HCT116 (cell line): ENCODE measurements at regions not wholly inside any gene's neighbourhood (a gene's known extent, or its start where the extent isn't known, plus 50 kb on each side); places are given as distances from the start of the nearest gene placed in this dataset.

Experiments
- ATAC-seq: fragments of 200-7000 bp; cut with Tn5 transposase; 2 replicates; pipeline ENCODE4 v1.9.1; 2020; ENCODE audit warnings: mild to moderate bottlenecking, moderate library complexity
- BruUV-seq: library from RNA; stranded (reverse); fragments of 400-500 nt; replicated peaks from 2 replicates; lab custom pipeline; 2021; lab: Mats Ljungman, UMichigan
- CTCF ChIA-PET: fragments of 300-600 bp; sonication (Branson Sonifier 250); formaldehyde crosslinking; loops from one replicate; lab custom pipeline; 2021; ENCODE audit warnings: antibody characterized with exemption; lab: Charles Lee
- POLR2A ChIA-PET: fragments of 300-600, 350-600 bp; sonication (Branson Sonifier 250); formaldehyde crosslinking; loops from one replicate; lab custom pipeline; 2021; ENCODE audit warnings: antibody characterized with exemption; lab: Charles Lee
- RAD21 ChIA-PET, 2 experiments: fragments of 300-600 bp; sonication (Branson Sonifier 250); formaldehyde crosslinking; loops; one replicate each; lab custom pipeline; 2023; ENCODE audit warnings: low total read pairs in 2 of 2; ENCODE audit not compliant: uncharacterized antibody in 2 of 2, unreplicated experiment in 2 of 2, low non-redundant PET in 1 of 2; lab: Charles Lee
- DNase-seq: peaks from one replicate; pipeline ENCODE4 v3.0.0-alpha.2; 2010; ENCODE audit warnings: low read depth, low spot score
- H2AFZ ChIP-seq: fragments of 200-600 bp; shearing (Covaris generic), sonication (generic); 2 replicates; pipeline ENCODE4 v1.6.1; 2017; ENCODE audit warnings: low read depth, mixed run types, mixed read lengths, antibody characterized with exemption, low read length; ENCODE audit not compliant: poor library complexity, severe bottlenecking
- H3K27ac ChIP-seq: 2 replicates; pipeline ENCODE4 v1.5.1; 2012; ENCODE audit warnings: low read depth, low read length
- H3K27me3 ChIP-seq: fragments of 200-600 bp; sonication (generic); 2 replicates; pipeline ENCODE4 v1.6.1; 2016; ENCODE audit warnings: mixed run types, low read length, mixed read lengths; ENCODE audit not compliant: insufficient read depth
- H3K36me3 ChIP-seq, 2 experiments: fragments of 200-500 bp in 1 of 2; fragments of 200-600 bp in 1 of 2; sonication (Bioruptor generic) in 1 of 2; sonication (generic) in 1 of 2; 2 replicates each; pipeline versions ENCODE4 v1.5.1 to v1.6.1; 2014 to 2016; ENCODE audit warnings: low read length in 2 of 2, inconsistent platforms in 1 of 2, mixed read lengths in 1 of 2, mixed run types in 1 of 2; ENCODE audit not compliant: insufficient read depth in 2 of 2, control insufficient read depth in 1 of 2
- H3K4me1 ChIP-seq, 2 experiments: fragments of 200-600 bp in 1 of 2; sonication (generic) in 1 of 2; 2 replicates each; pipeline versions ENCODE4 v1.5.1 to v1.6.1; 2012 to 2017; ENCODE audit warnings: low read length in 2 of 2, inconsistent platforms in 1 of 2, mild to moderate bottlenecking in 1 of 2, mixed read lengths in 1 of 2, mixed run types in 1 of 2, moderate library complexity in 1 of 2; ENCODE audit not compliant: insufficient read depth in 2 of 2, control insufficient read depth in 1 of 2
- H3K4me2 ChIP-seq: fragments of 200-600 bp; sonication (generic); 2 replicates; pipeline ENCODE4 v1.6.1; 2017; ENCODE audit warnings: mixed run types, low read length, mixed read lengths
- H3K4me3 ChIP-seq, 2 experiments: fragments of 200-600 bp in 1 of 2; sonication (generic) in 1 of 2; replicated peaks in 1 of 2; 2 replicates each; pipeline ENCODE4 v1.5.1; 2011 to 2016; ENCODE audit warnings: low read length in 2 of 2, control low read depth in 1 of 2, low read depth in 1 of 2, mild to moderate bottlenecking in 1 of 2, mixed read lengths in 1 of 2, mixed run types in 1 of 2
- H3K79me2 ChIP-seq: fragments of 200-600 bp; sonication (generic); 2 replicates; pipeline ENCODE4 v1.6.1; 2017; ENCODE audit warnings: mild to moderate bottlenecking, mixed run types, low read length, moderate library complexity, mixed read lengths; ENCODE audit not compliant: insufficient read depth
- H3K9ac ChIP-seq: fragments of 200-600 bp; sonication (generic); 2 replicates; pipeline ENCODE4 v1.6.1; 2016; ENCODE audit warnings: low read length, mixed read lengths
- H3K9me2 ChIP-seq: fragments of 200-600 bp; sonication (generic), shearing (Covaris generic); 2 replicates; pipeline ENCODE4 v1.6.1; 2017; ENCODE audit warnings: mixed run types, mild to moderate bottlenecking, moderate library complexity; ENCODE audit not compliant: insufficient read depth
- H3K9me3 ChIP-seq, 2 experiments: fragments of 200-500 bp in 1 of 2; fragments of 200-600 bp in 1 of 2; sonication (Bioruptor generic) in 1 of 2; sonication (generic) in 1 of 2; 2 replicates each; pipeline ENCODE4 v1.6.1; 2014 to 2017; ENCODE audit warnings: low read length in 2 of 2, mixed read lengths in 2 of 2, inconsistent platforms in 1 of 2, low read depth in 1 of 2, mild to moderate bottlenecking in 1 of 2, mixed run types in 1 of 2, moderate library complexity in 1 of 2; ENCODE audit not compliant: control insufficient read depth in 1 of 2, insufficient read depth in 1 of 2
- H4K20me1 ChIP-seq: fragments of 200-600 bp; sonication (generic), shearing (Covaris generic); 2 replicates; pipeline ENCODE4 v1.6.1; 2017; ENCODE audit warnings: mixed run types, mild to moderate bottlenecking, moderate library complexity; ENCODE audit not compliant: insufficient read depth
- CBX3 ChIP-seq: IDR thresholded peaks from 2 replicates; pipeline ENCODE4 v1.6.1; 2012; ENCODE audit warnings: low read depth
- CEBPB ChIP-seq: IDR thresholded peaks from 2 replicates; pipeline ENCODE4 v1.6.1; 2012; ENCODE audit warnings: low read depth
- EGR1 ChIP-seq: IDR thresholded peaks from 2 replicates; pipeline ENCODE4 v1.6.1; 2012; ENCODE audit warnings: low read depth
- ELF1 ChIP-seq: IDR thresholded peaks from 2 replicates; pipeline ENCODE4 v1.6.1; 2012; ENCODE audit warnings: low read depth, borderline replicate concordance
- EZH2 ChIP-seq: fragments of 200-600 bp; sonication (generic); IDR thresholded peaks from 2 replicates; pipeline ENCODE4 v1.6.1; 2017; ENCODE audit warnings: antibody characterized with exemption, mixed run types
- EZH2phosphoT487 ChIP-seq: fragments of 200-600 bp; IDR thresholded peaks from 2 replicates; pipeline ENCODE4 v1.6.1; 2018; ENCODE audit warnings: antibody characterized with exemption, borderline replicate concordance
- FOSL1 ChIP-seq: IDR thresholded peaks from 2 replicates; pipeline ENCODE4 v1.6.1; 2012; ENCODE audit warnings: low read depth
- POLR2A ChIP-seq: IDR thresholded peaks from 2 replicates; pipeline ENCODE4 v1.7.0; 2011; ENCODE audit warnings: borderline replicate concordance; ENCODE audit not compliant: insufficient read depth, insufficient read length; ENCODE audit errors: extremely low read depth
- RAD21 ChIP-seq: IDR thresholded peaks from 2 replicates; pipeline ENCODE4 v1.6.1; 2012; ENCODE audit warnings: low read depth, mild to moderate bottlenecking
- SIN3A ChIP-seq: IDR thresholded peaks from 2 replicates; pipeline ENCODE4 v1.6.1; 2012; ENCODE audit warnings: low read depth
- SP1 ChIP-seq: IDR thresholded peaks from 2 replicates; pipeline ENCODE4 v1.6.1; 2012; ENCODE audit warnings: low read depth
- SRF ChIP-seq: IDR thresholded peaks from 2 replicates; pipeline ENCODE4 v1.6.1; 2012; ENCODE audit warnings: low read depth
- TCF7L2 ChIP-seq: IDR thresholded peaks from 2 replicates; pipeline ENCODE4 v1.7.0; 2011; ENCODE audit warnings: borderline replicate concordance, inconsistent platforms; ENCODE audit not compliant: insufficient read depth, insufficient read length; ENCODE audit errors: extremely low read depth
- ZFX ChIP-seq: fragments of 450-650 bp; IDR thresholded peaks from 2 replicates; pipeline ENCODE4 v1.6.1; 2017
- ZNF274 ChIP-seq: fragments of 200-500 bp; sonication (Bioruptor generic); IDR thresholded peaks from 2 replicates; pipeline ENCODE4 v1.6.1; 2014; ENCODE audit warnings: mild to moderate bottlenecking, low read depth, low read length, inconsistent platforms
- intact Hi-C: fragments of 100-400 bp; cut with micrococcal nuclease; formaldehyde crosslinking; loops from 2 replicates; pipeline ENCODE4 v1.10.0; 2022
- TF ChIP-seq, protein P1 (sequence below): IDR thresholded peaks from 2 replicates; pipeline ENCODE4 v1.6.1; 2012
- TF ChIP-seq, protein P2 (sequence below): IDR thresholded peaks from 2 replicates; pipeline ENCODE4 v1.6.1; 2012
- TF ChIP-seq, protein P3 (sequence below): IDR thresholded peaks from 2 replicates; pipeline ENCODE4 v1.6.1; 2011; ENCODE audit warnings: mild to moderate bottlenecking, low read length, moderate library complexity; ENCODE audit not compliant: insufficient replicate concordance; ENCODE audit errors: extremely low read depth
- TF ChIP-seq, protein P4 (sequence below), 3 experiments: fragments of 200-600 bp in 1 of 3; sonication (generic) in 1 of 3; IDR thresholded peaks in 2 of 3; conservative IDR thresholded peaks in 1 of 3; 2 replicates each; pipeline ENCODE4 v1.5.1; 2012 to 2017; ENCODE audit warnings: low read depth in 2 of 3, low read length in 2 of 3, antibody characterized with exemption in 1 of 3, borderline replicate concordance in 1 of 3, control low read depth in 1 of 3, mild to moderate bottlenecking in 1 of 3, mixed read lengths in 1 of 3, mixed run types in 1 of 3, moderate library complexity in 1 of 3; ENCODE audit not compliant: insufficient read depth in 1 of 3

DNA sequence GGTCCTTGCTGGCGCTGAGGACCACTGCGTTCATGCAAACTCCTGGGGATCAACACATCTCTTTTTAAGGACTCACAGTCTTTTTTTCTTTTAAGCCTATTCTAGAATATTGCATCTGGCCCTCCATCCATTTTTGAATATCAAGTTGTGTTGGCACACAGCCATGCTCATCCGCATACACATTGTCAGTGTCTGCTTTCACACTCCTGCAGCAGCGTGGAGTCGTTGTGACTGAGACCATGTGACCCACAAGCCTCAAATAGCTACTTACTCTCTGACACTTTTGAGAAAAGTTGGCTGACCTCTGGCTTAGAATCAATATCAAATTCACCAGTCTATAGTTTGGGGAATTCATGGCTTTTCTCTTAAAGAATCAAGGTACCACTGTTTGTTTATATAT is 191.8 kb upstream of the S100G start:
- DNase-seq (no peak), ATAC-seq (no peak)
- Histone ChIP-seq H3K27ac (no peak overlapping the region), H3K4me2 (no peak overlapping the region), H3K36me3 (no peaks in the 10 kb centered on the region), H3K27me3 (no peaks in the 10 kb centered on the region), H3K9me2 (no peaks in the 10 kb centered on the region), H3K9me3 (no peaks in the 10 kb centered on the region), H2AFZ (no peak overlapping the region), H3K9ac (no peak overlapping the region), H4K20me1 (no peaks in the 10 kb centered on the region), H3K79me2 (no peaks in the 10 kb centered on the region), H3K4me3 (no peak overlapping the region), H3K4me1 (no peaks in the 10 kb centered on the region)
- intact Hi-C loops: no loop called here
- CTCF ChIA-PET: no interaction called here
- RAD21 ChIA-PET: no interaction called here
- POLR2A ChIA-PET: no interaction called here
- BruUV-seq: no TSS peak
- TF ChIP-seq, protein P1, sequence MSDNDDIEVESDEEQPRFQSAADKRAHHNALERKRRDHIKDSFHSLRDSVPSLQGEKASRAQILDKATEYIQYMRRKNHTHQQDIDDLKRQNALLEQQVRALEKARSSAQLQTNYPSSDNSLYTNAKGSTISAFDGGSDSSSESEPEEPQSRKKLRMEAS: no peak
- TF ChIP-seq POLR2A (no peak), SIN3A (no peak), ZNF274 (no peak), EGR1 (no peak), SRF (no peak), TCF7L2 (no peak), SP1 (no peak), EZH2phosphoT487 (no peak), RAD21 (no peak), FOSL1 (no peak), ELF1 (no peak), CEBPB (no peak)
- TF ChIP-seq, protein P2, sequence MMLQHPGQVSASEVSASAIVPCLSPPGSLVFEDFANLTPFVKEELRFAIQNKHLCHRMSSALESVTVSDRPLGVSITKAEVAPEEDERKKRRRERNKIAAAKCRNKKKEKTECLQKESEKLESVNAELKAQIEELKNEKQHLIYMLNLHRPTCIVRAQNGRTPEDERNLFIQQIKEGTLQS: no peak

DNA sequence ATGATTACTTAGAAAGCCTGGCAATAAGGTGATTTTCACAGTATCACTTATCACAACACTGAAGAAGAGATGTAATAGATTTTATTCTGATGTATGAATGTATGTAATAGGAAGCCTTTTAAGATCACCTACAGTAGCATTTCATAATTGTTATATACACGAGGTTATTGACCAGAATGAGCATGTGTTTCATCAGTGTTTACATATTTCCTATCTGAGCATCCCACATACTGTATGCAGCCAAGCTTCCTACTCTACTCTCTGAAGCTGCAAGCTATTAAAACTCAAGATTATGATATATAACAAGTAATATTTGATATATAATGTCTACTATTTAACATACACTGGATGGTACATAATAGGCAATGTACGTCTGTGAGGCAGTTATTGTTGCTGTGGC is 190.9 kb upstream of the S100G start:
- Histone ChIP-seq H3K4me1 (no peaks in the 10 kb centered on the region), H3K9ac (no peak overlapping the region), H2AFZ (no peak overlapping the region), H3K9me2 (no peaks in the 10 kb centered on the region), H3K4me3 (no peak overlapping the region), H3K9me3 (no peaks in the 10 kb centered on the region), H3K27me3 (no peaks in the 10 kb centered on the region), H3K79me2 (no peaks in the 10 kb centered on the region), H3K4me2 (no peak overlapping the region), H3K27ac (no peak overlapping the region), H3K36me3 (no peaks in the 10 kb centered on the region), H4K20me1 (no peaks in the 10 kb centered on the region)
- no peak for DNase-seq
- intact Hi-C loops: no loop called here
- ChIA-PET POLR2A (no interaction called here), CTCF (no interaction called here), RAD21 (no interaction called here)
- no peak for ATAC-seq
- TF ChIP-seq CBX3 (no peak), CEBPB (no peak), TCF7L2 (no peak), ZFX (no peak), SIN3A (no peak), EZH2 (no peak), EZH2phosphoT487 (no peak), FOSL1 (no peak)
- TF ChIP-seq, protein P3, sequence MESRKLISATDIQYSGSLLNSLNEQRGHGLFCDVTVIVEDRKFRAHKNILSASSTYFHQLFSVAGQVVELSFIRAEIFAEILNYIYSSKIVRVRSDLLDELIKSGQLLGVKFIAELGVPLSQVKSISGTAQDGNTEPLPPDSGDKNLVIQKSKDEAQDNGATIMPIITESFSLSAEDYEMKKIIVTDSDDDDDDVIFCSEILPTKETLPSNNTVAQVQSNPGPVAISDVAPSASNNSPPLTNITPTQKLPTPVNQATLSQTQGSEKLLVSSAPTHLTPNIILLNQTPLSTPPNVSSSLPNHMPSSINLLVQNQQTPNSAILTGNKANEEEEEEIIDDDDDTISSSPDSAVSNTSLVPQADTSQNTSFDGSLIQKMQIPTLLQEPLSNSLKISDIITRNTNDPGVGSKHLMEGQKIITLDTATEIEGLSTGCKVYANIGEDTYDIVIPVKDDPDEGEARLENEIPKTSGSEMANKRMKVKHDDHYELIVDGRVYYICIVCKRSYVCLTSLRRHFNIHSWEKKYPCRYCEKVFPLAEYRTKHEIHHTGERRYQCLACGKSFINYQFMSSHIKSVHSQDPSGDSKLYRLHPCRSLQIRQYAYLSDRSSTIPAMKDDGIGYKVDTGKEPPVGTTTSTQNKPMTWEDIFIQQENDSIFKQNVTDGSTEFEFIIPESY: no peak
- TF ChIP-seq, protein P2: no peak
- TF ChIP-seq, protein P4, sequence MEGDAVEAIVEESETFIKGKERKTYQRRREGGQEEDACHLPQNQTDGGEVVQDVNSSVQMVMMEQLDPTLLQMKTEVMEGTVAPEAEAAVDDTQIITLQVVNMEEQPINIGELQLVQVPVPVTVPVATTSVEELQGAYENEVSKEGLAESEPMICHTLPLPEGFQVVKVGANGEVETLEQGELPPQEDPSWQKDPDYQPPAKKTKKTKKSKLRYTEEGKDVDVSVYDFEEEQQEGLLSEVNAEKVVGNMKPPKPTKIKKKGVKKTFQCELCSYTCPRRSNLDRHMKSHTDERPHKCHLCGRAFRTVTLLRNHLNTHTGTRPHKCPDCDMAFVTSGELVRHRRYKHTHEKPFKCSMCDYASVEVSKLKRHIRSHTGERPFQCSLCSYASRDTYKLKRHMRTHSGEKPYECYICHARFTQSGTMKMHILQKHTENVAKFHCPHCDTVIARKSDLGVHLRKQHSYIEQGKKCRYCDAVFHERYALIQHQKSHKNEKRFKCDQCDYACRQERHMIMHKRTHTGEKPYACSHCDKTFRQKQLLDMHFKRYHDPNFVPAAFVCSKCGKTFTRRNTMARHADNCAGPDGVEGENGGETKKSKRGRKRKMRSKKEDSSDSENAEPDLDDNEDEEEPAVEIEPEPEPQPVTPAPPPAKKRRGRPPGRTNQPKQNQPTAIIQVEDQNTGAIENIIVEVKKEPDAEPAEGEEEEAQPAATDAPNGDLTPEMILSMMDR (IDR thresholded peaks at IDR 0.05 in 2 of 3, conservative IDR thresholded peaks at IDR 0.05 in 1 of 3; ENCODE audit: borderline replicate concordance in 1 of 3, insufficient read depth in 1 of 3, low read depth in 2 of 3, low read length in 2 of 3): no peak
- BruUV-seq: no TSS peak
